Endothelial cell of umbilical vein (primary cell): ENCODE measurements at regions not wholly inside any gene's neighbourhood (a gene's known extent, or its start where the extent isn't known, plus 50 kb on each side); places are given as distances from the start of the nearest gene placed in this dataset.

Source experiments
- BruUV-seq: library from RNA; stranded (reverse); fragments of 400-500 nt; replicated peaks from 2 replicates; lab custom pipeline; 2021; lab: Mats Ljungman, UMichigan
- CTCF ChIA-PET: fragments of 300-600, 350-600 bp; sonication (Branson Sonifier 250); formaldehyde crosslinking; loops from one replicate; lab custom pipeline; 2021; ENCODE audit warnings: antibody characterized with exemption, inconsistent platforms; lab: Charles Lee
- POLR2A ChIA-PET: fragments of 300-600, 350-600 bp; sonication (Branson Sonifier 250); formaldehyde crosslinking; loops from one replicate; lab custom pipeline; 2021; ENCODE audit warnings: antibody characterized with exemption, inconsistent platforms; lab: Charles Lee
- DNase-seq: peaks from one replicate; pipeline ENCODE4 v3.0.0-alpha.2; 2011; ENCODE audit warnings: low read depth, low spot score
- FAIRE-seq: peaks from 2 replicates; lab custom pipeline; 2011; peaks lifted over from hg19 to GRCh38; lab: Jason Lieb, UNC
- H2AFZ ChIP-seq: 2 replicates; pipeline ENCODE4 v1.6.0; 2012; ENCODE audit warnings: low read depth, low read length, control low read depth, inconsistent platforms
- H3K27ac ChIP-seq: 2 replicates; pipeline ENCODE4 v1.5.1; 2011; ENCODE audit warnings: low read depth, mild to moderate bottlenecking, control low read depth, low read length, moderate library complexity; ENCODE audit not compliant: insufficient read depth
- H3K27me3 ChIP-seq, 2 experiments: 2 replicates each; pipeline versions ENCODE4 v1.6.0 to v1.6.1; 2011; ENCODE audit warnings: low read length in 2 of 2, mixed read lengths in 1 of 2; ENCODE audit not compliant: control insufficient read depth in 2 of 2, insufficient read depth in 2 of 2
- H3K36me3 ChIP-seq, 2 experiments: 2 replicates in 1 of 2; 3 replicates in 1 of 2; pipeline ENCODE4 v1.5.1; 2011; ENCODE audit warnings: low read length in 2 of 2, mild to moderate bottlenecking in 1 of 2, moderate library complexity in 1 of 2; ENCODE audit not compliant: control insufficient read depth in 2 of 2, insufficient read depth in 2 of 2; ENCODE audit errors: extremely low read depth in 1 of 2
- H3K4me1 ChIP-seq: 3 replicates; pipeline ENCODE4 v1.5.1; 2011; ENCODE audit warnings: mild to moderate bottlenecking, low read length; ENCODE audit not compliant: control insufficient read depth, insufficient read depth; ENCODE audit errors: extremely low read depth
- H3K4me2 ChIP-seq: 2 replicates; pipeline ENCODE4 v1.6.1; 2011; ENCODE audit warnings: low read length, control low read depth, mixed read lengths; ENCODE audit not compliant: insufficient read depth
- H3K4me3 ChIP-seq, 3 experiments: fragments of 200-600 bp in 1 of 3; sonication (generic), shearing (Covaris generic) in 1 of 3; replicated peaks in 1 of 3; 2 replicates each; pipeline ENCODE4 v1.5.1; 2011 to 2016; ENCODE audit warnings: control low read depth in 3 of 3, low read length in 3 of 3, mild to moderate bottlenecking in 2 of 3, inconsistent platforms in 1 of 3, low read depth in 1 of 3, moderate library complexity in 1 of 3; ENCODE audit not compliant: insufficient read depth in 1 of 3
- H3K79me2 ChIP-seq: 2 replicates; pipeline ENCODE4 v1.6.0; 2012; ENCODE audit warnings: low read length, inconsistent platforms; ENCODE audit not compliant: control insufficient read depth, insufficient read depth
- H3K9ac ChIP-seq: replicated peaks from 2 replicates; pipeline ENCODE3; 2011; ENCODE audit warnings: low read length, control low read depth; ENCODE audit not compliant: insufficient read depth; ENCODE audit errors: extremely low read depth
- H3K9me1 ChIP-seq: replicated peaks from 3 replicates; pipeline ENCODE4 v1.6.0; 2011; ENCODE audit warnings: mild to moderate bottlenecking, low read length; ENCODE audit not compliant: control insufficient read depth, insufficient read depth; ENCODE audit errors: extremely low read depth
- H3K9me3 ChIP-seq: replicated peaks from 2 replicates; pipeline ENCODE4 v1.5.1; 2012; ENCODE audit warnings: low read length, inconsistent platforms; ENCODE audit not compliant: control insufficient read depth, insufficient read depth
- H4K20me1 ChIP-seq: replicated peaks from 2 replicates; pipeline ENCODE3; 2011; ENCODE audit warnings: mild to moderate bottlenecking, low read length; ENCODE audit not compliant: control insufficient read depth, insufficient read depth; ENCODE audit errors: extremely low read depth
- EZH2 ChIP-seq: IDR thresholded peaks from 2 replicates; pipeline ENCODE4 v1.6.1; 2012; ENCODE audit warnings: borderline replicate concordance, low read depth, mild to moderate bottlenecking, moderate library complexity, low read length, inconsistent platforms; ENCODE audit not compliant: severe bottlenecking
- FOS ChIP-seq: IDR thresholded peaks from 2 replicates; pipeline ENCODE4 v1.6.1; 2011; ENCODE audit warnings: mild to moderate bottlenecking, low read length, moderate library complexity, borderline replicate concordance; ENCODE audit not compliant: insufficient read depth
- GATA2 ChIP-seq: IDR thresholded peaks from 2 replicates; pipeline ENCODE4 v1.7.0; 2011; ENCODE audit warnings: low read depth, mild to moderate bottlenecking, moderate library complexity, mixed read lengths, low read length; ENCODE audit not compliant: insufficient read length, insufficient read depth
- JUN ChIP-seq: IDR thresholded peaks from 2 replicates; pipeline ENCODE4 v1.6.1; 2011; ENCODE audit warnings: borderline replicate concordance, low read depth; ENCODE audit not compliant: insufficient read length, insufficient read depth
- MYC ChIP-seq: IDR thresholded peaks from one replicate; pipeline ENCODE4 v1.6.1; 2011; ENCODE audit warnings: mild to moderate bottlenecking, low read depth, low read length
- POLR2A ChIP-seq: IDR thresholded peaks from 2 replicates; pipeline ENCODE4 v1.6.1; 2012; ENCODE audit warnings: low read depth, mild to moderate bottlenecking, control low read depth, low read length
- POLR2AphosphoS5 ChIP-seq: IDR thresholded peaks from 2 replicates; pipeline ENCODE4 v1.6.1; 2012; ENCODE audit warnings: low read depth, mild to moderate bottlenecking, control low read depth, low read length, moderate library complexity; ENCODE audit not compliant: insufficient read depth
- dilution Hi-C: fragments of 300-500 bp; cut with MboI; formaldehyde crosslinking; loops from one replicate; pipeline ENCODE4 v1.15.0; 2019; ENCODE audit warnings: low sequenced_read_pairs; ENCODE audit not compliant: extremely low pct_ligation_motif_present
- intact Hi-C: fragments of 100-400 bp; cut with micrococcal nuclease; formaldehyde crosslinking; loops from one replicate; pipeline ENCODE4 v1.10.0; 2022
- TF ChIP-seq, protein P1 (sequence below), 2 donors: IDR thresholded peaks; 1 replicate in 1 of 2; 2 replicates in 1 of 2; pipeline ENCODE4 v1.5.1; 2011; ENCODE audit warnings: low read length in 2 of 2, mild to moderate bottlenecking in 2 of 2, moderate library complexity in 2 of 2, control low read depth in 1 of 2, inconsistent platforms in 1 of 2, low read depth in 1 of 2; ENCODE audit not compliant: insufficient read depth in 1 of 2; ENCODE audit errors: extremely low read depth in 1 of 2
- TF ChIP-seq, protein P2 (sequence below): IDR thresholded peaks from 2 replicates; pipeline ENCODE4 v1.6.1; 2011; ENCODE audit not compliant: insufficient read depth, insufficient read length

DNA sequence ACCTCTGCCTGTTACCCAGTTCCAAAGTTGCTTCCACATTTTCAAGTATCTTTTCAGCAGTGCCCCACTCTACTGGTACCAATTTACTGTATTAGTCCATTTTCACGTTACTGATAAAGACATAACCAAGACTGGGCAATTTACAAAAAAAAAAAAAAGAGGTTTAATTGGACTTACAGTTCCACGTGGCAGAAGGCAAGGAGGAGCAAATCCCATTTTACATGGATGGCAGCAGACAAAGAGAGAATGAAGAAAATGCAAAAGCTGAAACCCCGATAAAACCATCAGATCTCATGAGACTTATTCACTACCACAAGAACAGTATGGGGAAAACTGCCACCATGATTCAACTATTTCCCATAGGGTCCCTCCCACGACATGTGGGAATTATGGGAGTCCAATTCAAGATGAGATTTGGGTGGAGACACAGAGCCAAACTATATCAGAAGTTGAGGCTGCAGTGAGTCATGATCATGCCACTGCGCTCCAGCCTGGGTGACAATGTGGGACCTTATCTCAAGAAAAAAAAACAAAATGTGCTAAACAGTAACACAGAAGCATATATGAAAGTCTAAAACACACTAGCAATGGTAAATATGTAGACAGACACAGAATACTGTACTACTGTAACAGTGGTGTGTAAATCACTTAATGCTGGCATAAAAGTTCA is 190.3 kb upstream of the ZC3H12C start:
- BruUV-seq, result no TSS peak
- no peak overlapping the region for H3K27ac ChIP-seq
- H3K4me3 ChIP-seq, result no peak overlapping the region
- H3K4me2 ChIP-seq, result no peak overlapping the region
- POLR2A ChIA-PET, result no interaction called here
- FAIRE-seq, result no peak
- no peaks in the 10 kb centered on the region for H3K9me3 ChIP-seq
- CTCF ChIA-PET, result interaction anchor here (1.2 kb wide), 1 partner anchor 16 kb away, joined by 4 read pairs; no protein-coding TSS in a partner anchor
- no peaks in the 10 kb centered on the region for H3K36me3 ChIP-seq
- dilution Hi-C loops, result no loop called here
- no peaks in the 10 kb centered on the region for H3K4me1 ChIP-seq
- no peak overlapping the region for H3K9ac ChIP-seq
- H3K9me1 ChIP-seq, result no peaks in the 10 kb centered on the region
- no peak for TF ChIP-seq MYC
- no peak for TF ChIP-seq JUN
- TF ChIP-seq GATA2, result no peak
- TF ChIP-seq EZH2, result no peak
- TF ChIP-seq, protein P1, sequence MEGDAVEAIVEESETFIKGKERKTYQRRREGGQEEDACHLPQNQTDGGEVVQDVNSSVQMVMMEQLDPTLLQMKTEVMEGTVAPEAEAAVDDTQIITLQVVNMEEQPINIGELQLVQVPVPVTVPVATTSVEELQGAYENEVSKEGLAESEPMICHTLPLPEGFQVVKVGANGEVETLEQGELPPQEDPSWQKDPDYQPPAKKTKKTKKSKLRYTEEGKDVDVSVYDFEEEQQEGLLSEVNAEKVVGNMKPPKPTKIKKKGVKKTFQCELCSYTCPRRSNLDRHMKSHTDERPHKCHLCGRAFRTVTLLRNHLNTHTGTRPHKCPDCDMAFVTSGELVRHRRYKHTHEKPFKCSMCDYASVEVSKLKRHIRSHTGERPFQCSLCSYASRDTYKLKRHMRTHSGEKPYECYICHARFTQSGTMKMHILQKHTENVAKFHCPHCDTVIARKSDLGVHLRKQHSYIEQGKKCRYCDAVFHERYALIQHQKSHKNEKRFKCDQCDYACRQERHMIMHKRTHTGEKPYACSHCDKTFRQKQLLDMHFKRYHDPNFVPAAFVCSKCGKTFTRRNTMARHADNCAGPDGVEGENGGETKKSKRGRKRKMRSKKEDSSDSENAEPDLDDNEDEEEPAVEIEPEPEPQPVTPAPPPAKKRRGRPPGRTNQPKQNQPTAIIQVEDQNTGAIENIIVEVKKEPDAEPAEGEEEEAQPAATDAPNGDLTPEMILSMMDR (IDR thresholded peaks at IDR 0.05; ENCODE audit: extremely low read depth in 1 of 2, insufficient read depth in 1 of 2, low read depth in 1 of 2, low read length in 2 of 2), result no peak
- no peak for TF ChIP-seq POLR2A
- TF ChIP-seq, protein P2, sequence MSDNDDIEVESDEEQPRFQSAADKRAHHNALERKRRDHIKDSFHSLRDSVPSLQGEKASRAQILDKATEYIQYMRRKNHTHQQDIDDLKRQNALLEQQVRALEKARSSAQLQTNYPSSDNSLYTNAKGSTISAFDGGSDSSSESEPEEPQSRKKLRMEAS, result no peak
- no peak for TF ChIP-seq POLR2AphosphoS5
- no peak for TF ChIP-seq FOS
- DNase-seq, result no peak
- no peaks in the 10 kb centered on the region for H3K79me2 ChIP-seq
- peaks cover 4 to 6% of the 10 kb centered on the region in 2 experiments for H3K27me3 ChIP-seq
- no peaks in the 10 kb centered on the region for H4K20me1 ChIP-seq
- H2AFZ ChIP-seq, result no peak overlapping the region
- intact Hi-C loops, result no loop called here
